ENCODE measurements at regions not wholly inside any gene's neighbourhood (a gene's known extent, or its start where the extent isn't known, plus 50 kb on each side); places are given as distances from the start of the nearest gene placed in this dataset.

DNA sequence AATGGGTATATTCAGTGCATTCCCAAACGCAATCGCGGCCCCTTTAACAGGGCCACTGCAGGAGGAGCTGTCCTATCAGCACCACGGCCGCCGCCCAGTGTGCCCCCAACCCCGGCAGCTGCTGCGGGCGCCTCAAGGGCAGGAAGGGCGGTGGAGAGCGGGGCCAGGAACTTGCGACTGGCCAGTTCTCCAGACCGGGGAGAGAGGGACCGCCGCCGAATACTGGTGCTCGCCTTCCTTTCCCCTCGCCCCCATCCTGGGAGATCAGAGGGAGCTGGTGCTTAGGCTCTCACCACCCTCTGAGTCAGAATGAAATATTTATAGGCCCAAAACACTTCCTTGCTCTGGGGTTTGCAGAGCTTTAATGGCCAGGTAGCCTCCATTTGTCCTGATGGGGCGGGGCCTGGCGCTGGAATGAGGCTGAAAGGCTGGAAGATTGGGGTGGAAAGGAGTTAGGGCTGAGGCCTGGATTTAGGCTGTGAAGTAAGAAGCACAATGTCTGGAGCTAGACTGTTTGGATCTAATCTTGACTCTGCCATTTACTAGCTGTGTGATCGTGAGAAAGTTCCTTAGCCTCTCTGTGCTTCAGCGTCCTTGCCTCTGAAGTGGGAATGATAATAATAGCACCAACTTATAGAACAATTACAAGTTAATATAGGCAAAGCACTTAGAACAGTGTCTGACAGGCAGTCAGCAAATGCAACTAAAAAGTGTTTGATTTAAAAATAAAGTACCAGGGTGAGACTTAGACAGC, 75.5 kb downstream of the NAV1 start (continued):
- TF ChIP-seq, protein P1, sequence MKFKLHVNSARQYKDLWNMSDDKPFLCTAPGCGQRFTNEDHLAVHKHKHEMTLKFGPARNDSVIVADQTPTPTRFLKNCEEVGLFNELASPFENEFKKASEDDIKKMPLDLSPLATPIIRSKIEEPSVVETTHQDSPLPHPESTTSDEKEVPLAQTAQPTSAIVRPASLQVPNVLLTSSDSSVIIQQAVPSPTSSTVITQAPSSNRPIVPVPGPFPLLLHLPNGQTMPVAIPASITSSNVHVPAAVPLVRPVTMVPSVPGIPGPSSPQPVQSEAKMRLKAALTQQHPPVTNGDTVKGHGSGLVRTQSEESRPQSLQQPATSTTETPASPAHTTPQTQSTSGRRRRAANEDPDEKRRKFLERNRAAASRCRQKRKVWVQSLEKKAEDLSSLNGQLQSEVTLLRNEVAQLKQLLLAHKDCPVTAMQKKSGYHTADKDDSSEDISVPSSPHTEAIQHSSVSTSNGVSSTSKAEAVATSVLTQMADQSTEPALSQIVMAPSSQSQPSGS (IDR thresholded peaks at IDR 0.05; ENCODE audit: low read length): no peak
- no peak for TF ChIP-seq EZH2 (IDR thresholded peaks at IDR 0.05; ENCODE audit: low read depth, low read length, severe bottlenecking)
- no peak for TF ChIP-seq CEBPB (IDR thresholded peaks at IDR 0.05; ENCODE audit: low read depth, low read length)
- peak; percentile 78 to 89; a peak in 2 of 4 replicates for TF ChIP-seq SIN3A (conservative IDR thresholded peaks at IDR 0.05 in 1 of 2, IDR thresholded peaks at IDR 0.05 in 1 of 2; ENCODE audit: low read depth in 1 of 2, low read length in 2 of 2)
- TF ChIP-seq TAF7 (optimal IDR thresholded peaks at IDR 0.05; ENCODE audit: borderline replicate concordance, low read depth, low read length): peak; percentile 38
- no peak for TF ChIP-seq SIX5 (IDR thresholded peaks at IDR 0.05; ENCODE audit: low read depth, low read length)
- TF ChIP-seq JUND (IDR thresholded peaks at IDR 0.05; ENCODE audit: low read length): no peak
- TF ChIP-seq CHD1 (IDR thresholded peaks at IDR 0.05; ENCODE audit: low read depth, low read length): no peak
- TF ChIP-seq CHD2 (IDR thresholded peaks at IDR 0.05; ENCODE audit: low read length): no peak
- no peak for TF ChIP-seq SAP30 (IDR thresholded peaks at IDR 0.05; ENCODE audit: insufficient read depth, insufficient replicate concordance, low read length)
- no peak for TF ChIP-seq POLR2A (IDR thresholded peaks at IDR 0.05; ENCODE audit: control extremely low read depth in 1 of 2, low read depth in 2 of 2, low read length in 2 of 2)
- TF ChIP-seq EP300 (IDR thresholded peaks at IDR 0.05; ENCODE audit: borderline replicate concordance in 1 of 2, low read depth in 2 of 2, low read length in 2 of 2): no peak
- no peak for TF ChIP-seq TEAD4 (IDR thresholded peaks at IDR 0.05; ENCODE audit: low read depth, low read length)
- no peak for TF ChIP-seq TAF1 (IDR thresholded peaks at IDR 0.05; ENCODE audit: low read depth, low read length)
- TF ChIP-seq NANOG (IDR thresholded peaks at IDR 0.05; ENCODE audit: insufficient read depth, low read depth, low read length, poor library complexity, severe bottlenecking): no peak
- peak; percentile 59 for TF ChIP-seq KDM4A (IDR thresholded peaks at IDR 0.05; ENCODE audit: low read depth, low read length, severe bottlenecking)
- TF ChIP-seq PHF8 (conservative IDR thresholded peaks at IDR 0.05; ENCODE audit: low read depth, low read length): no peak
- no peak for TF ChIP-seq POU5F1 (IDR thresholded peaks at IDR 0.05; ENCODE audit: low read depth, low read length)
- TF ChIP-seq RAD21 (IDR thresholded peaks at IDR 0.05 in 1 of 2, conservative IDR thresholded peaks at IDR 0.05 in 1 of 2; ENCODE audit: low read depth in 2 of 2, low read length in 2 of 2): peak; percentile 15 to 44; a peak in 3 of 4 replicates
- TF ChIP-seq BRCA1 (IDR thresholded peaks at IDR 0.05; ENCODE audit: low read depth, low read length): no peak

Measured in H1 (cell line).